Fibroblast of villous mesenchyme (primary cell): ENCODE measurements at regions not wholly inside any gene's neighbourhood (a gene's known extent, or its start where the extent isn't known, plus 50 kb on each side); places are given as distances from the start of the nearest gene placed in this dataset.

ENCODE experiments used
- DNase-seq: peaks from one replicate; pipeline ENCODE4 v3.0.0-alpha.2; 2010; ENCODE audit warnings: low read depth
- H3K4me3 ChIP-seq: 2 replicates; pipeline ENCODE4 v1.5.1; 2011; ENCODE audit warnings: low read depth, mild to moderate bottlenecking, low read length
- TF ChIP-seq, protein P1 (sequence below): IDR thresholded peaks from 2 replicates; pipeline ENCODE4 v1.5.1; 2012; ENCODE audit warnings: low read depth, mild to moderate bottlenecking, low read length; ENCODE audit not compliant: insufficient read depth

DNA sequence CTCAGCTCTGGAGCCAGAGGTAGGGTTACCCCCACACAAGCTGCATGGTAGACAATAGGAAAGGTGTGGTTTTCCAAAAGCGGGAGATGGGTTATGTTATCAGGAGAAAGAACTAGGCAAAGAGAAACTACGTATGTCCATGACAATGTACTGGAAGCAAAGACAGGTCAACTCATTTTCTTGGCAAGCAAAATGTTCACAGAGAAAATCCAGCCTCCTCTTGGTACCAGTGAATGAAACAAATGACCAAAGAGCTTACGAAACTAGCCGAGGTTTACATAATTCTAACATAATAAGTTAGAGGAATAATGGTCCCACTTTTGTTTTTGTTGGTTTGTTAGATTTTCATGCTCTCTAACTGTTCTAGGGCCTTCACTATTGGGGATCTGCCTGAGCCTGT, 338.1 kb upstream of the TGFBR2 start:
- no peak for DNase-seq
- TF ChIP-seq, protein P1, sequence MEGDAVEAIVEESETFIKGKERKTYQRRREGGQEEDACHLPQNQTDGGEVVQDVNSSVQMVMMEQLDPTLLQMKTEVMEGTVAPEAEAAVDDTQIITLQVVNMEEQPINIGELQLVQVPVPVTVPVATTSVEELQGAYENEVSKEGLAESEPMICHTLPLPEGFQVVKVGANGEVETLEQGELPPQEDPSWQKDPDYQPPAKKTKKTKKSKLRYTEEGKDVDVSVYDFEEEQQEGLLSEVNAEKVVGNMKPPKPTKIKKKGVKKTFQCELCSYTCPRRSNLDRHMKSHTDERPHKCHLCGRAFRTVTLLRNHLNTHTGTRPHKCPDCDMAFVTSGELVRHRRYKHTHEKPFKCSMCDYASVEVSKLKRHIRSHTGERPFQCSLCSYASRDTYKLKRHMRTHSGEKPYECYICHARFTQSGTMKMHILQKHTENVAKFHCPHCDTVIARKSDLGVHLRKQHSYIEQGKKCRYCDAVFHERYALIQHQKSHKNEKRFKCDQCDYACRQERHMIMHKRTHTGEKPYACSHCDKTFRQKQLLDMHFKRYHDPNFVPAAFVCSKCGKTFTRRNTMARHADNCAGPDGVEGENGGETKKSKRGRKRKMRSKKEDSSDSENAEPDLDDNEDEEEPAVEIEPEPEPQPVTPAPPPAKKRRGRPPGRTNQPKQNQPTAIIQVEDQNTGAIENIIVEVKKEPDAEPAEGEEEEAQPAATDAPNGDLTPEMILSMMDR, result no peak
- no peak overlapping the region for H3K4me3 ChIP-seq

GRCh38 chr3:30269751-30270445, 336.5 kb upstream of the TGFBR2 start:
- H3K4me3 ChIP-seq, result no peak overlapping the region
- no peak for DNase-seq
- TF ChIP-seq, protein P1, result no peak

DNA sequence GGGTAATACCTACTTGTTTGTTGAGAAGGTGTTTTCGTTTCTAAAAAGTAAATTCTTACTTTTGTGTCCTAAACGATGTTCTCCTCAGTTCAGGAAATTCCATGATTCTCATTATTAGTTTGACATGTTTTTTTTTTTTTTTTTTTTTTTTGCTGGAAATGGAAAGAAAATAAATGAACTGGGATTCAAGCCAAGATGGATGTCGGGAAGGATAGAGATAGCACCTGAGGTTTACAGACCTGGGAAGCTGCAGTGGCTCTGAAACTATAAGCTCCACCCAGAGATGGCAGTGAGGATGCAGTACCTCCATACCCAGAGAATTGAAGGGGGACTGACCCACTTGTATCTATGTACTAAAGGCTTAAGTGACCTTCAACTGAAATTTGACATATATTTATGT, 334.6 kb upstream of the TGFBR2 start:
- H3K4me3 ChIP-seq, result no peak overlapping the region
- DNase-seq, result no peak
- TF ChIP-seq, protein P1, result no peak

DNA sequence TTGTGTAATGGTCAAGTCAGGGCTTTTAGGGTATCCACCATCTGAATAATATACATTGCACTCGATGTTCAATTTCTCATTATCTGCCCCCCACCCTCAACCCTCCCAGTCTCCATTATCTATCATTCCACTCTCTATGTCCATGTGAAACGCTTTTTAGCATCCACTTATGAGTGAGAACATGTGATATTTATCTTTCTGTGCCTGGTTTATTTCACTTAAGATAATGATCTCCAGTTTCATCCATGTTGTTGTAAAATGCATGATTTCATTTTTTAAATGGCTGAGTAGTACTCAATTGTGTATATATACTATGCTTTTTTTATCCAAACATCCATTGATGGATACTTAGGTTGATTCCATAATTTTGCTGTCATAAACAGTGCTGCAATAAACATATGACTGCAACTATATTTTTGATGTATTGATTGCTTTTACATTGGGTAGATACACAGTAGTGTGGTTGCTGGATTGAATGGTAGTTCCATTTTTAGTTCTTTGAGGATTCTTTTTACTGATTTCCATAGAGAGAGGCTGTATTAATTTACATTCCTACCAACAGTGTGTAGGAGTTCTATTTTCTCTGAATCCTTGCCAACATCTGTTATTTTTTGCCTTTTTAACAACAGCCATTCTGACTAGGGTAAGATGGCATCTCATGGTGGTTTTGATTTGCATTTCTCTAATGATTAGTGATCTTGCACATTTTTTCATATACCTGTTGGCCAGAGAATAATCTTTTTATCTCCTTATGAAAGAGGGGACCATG, 332.9 kb upstream of the TGFBR2 start:
- TF ChIP-seq, protein P1, result no peak
- peak; percentile 51 for DNase-seq
- no peak overlapping the region for H3K4me3 ChIP-seq

DNA sequence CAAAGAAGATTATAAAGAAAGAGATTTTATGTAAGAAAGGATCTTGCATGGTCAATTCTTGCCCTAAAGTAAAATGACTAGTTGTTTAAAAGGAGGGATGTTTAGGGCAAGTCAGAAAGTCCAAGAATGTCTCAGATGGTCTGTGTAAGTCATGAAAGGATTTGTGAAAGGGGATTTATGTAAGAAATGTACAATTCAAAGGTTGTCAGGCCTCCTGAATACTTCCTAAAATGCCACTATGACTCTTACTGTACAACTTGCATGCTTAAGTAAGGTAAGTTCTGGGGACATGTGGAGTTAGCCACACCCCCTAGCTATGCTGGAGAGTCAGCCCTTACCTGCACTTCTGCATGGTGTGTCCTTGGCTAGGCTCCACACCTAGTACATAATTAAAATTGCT, 328.9 kb upstream of the TGFBR2 start:
- TF ChIP-seq, protein P1, result no peak
- H3K4me3 ChIP-seq, result no peak overlapping the region
- DNase-seq, result no peak

DNA sequence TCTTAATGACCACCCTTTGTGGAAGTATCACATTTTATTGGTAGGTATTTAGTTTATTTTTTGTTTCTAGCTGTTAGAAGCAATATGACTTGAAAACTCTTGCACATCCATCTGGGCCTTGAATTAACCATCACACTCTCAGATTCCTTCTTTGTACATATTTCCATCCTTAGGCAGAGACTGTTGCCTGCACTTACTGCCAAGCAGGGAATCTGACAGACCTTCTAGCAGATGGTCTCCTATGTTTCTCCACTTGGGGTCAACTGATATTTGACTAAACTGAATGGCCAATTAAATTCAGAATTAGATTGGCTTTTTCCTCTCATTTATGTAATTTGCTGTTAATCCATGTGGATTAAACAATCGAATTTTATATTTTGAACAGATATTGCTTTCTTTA, 324.9 kb upstream of the TGFBR2 start:
- H3K4me3 ChIP-seq, result no peak overlapping the region
- TF ChIP-seq, protein P1, result no peak
- no peak for DNase-seq
